DMS 273 treated with DMSO at 0.1 percent for 48 hours (cell line): ENCODE measurements at regions not wholly inside any gene's neighbourhood (a gene's known extent, or its start where the extent isn't known, plus 50 kb on each side); places are given as distances from the start of the nearest gene placed in this dataset.

ENCODE experiments used
- DNase-seq: peaks from one replicate; lab custom pipeline; 2025; lab: John Stamatoyannopoulos, UW

GRCh38 chr22:47997612-47998011, 1235.2 kb downstream of the TBC1D22A start:
- no peak for DNase-seq

GRCh38 chr22:47997052-47997590, 1234.7 kb downstream of the TBC1D22A start:
- no peak for DNase-seq

DNA sequence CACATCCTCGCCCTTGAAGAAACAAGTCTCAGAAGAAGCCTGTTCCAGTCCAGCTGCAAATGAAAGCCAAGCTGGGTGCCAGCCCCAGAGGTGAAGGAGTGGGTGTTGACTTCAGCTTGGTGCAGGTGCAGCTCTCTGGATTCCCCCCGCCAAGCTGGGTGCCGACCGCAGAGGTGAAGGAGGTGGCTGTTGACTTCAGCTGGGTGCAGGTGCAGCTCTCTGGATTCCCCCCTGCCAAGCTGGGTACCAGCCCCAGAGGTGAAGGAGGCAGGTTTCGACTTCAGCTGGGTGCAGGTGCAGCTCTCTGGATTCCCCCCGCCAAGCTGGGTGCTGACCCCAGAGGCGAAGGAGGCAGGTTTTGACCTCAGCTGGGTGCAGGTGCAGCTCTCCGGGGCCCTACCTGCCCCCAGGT, 1234.0 kb downstream of the TBC1D22A start:
- no peak for DNase-seq

- DNase-seq: no peak
Observed at GRCh38 chr22:47995718-47996117, 1233.3 kb downstream of the TBC1D22A start.

DNA sequence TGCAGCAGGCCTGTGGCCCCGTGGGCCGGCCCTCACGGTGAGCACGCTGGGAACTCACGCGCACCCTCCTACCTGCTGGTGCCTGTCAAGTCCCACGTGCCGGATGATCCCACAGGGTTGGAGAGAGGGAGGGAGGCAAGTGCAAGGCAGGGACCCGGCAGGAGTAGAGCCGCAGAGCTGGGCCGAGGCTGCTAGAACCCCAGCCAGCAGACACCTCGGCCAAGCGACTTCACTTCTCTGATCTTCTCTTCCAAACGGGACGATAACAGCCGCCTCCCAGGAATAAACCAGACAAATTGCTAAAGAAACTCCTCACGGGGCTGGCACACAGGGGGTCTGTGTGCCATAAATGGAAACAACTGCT, 1232.8 kb downstream of the TBC1D22A start:
- DNase-seq: no peak

DNA sequence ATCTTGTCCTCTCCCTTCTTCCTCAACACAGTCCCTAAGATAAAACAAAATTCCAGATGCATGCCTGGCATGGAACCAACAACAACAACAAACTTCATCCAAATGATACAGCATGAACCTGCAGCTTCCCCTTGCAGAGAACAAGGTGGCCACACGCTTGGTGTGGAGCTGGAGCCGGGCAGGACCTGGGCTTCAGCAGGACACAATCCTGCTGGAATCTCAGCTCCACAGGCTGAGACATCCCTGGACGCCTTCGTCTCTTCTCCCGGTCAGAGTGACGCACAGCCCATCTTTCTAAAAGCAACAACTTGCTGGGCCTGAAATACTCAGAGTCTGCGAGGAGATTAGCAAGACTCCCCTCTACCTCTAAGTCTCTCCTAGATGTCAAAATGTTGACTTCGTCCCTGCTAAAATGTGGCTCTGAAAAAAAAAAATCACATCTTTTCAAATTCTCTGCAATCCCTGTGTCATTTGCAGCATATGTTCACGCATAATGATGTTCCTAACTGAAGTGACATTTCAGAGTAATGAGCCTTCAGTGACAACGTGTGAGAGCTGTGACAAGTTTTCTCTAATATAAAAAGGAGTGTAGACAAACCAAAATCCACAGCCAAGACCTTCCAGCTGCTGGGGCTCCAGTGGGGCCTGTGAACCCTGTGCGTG, 1232.3 kb downstream of the TBC1D22A start:
- no peak for DNase-seq

GRCh38 chr22:47994045-47994444, 1231.6 kb downstream of the TBC1D22A start:
- DNase-seq: no peak

DNA sequence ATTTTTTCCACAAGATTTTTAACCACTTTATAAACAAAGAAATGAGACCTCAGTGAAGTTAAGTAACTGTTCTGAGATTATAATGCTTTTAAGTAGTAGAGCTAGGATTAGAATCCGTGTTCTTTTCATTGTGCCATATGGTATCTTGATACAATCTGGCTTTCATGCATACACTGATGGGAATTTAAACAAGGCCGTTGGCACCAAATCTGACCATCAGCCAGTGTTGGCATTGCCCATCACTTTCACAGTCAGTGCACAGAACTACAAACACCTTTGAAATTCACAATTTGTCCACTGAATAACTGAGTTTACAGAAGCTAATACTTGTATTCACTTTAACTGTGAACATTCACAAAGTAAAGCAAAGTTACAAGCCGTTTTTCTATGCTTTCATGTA, 1228.0 kb downstream of the TBC1D22A start:
- DNase-seq: peak; percentile 16

GRCh38 chr22:47987885-47988515, 1225.5 kb downstream of the TBC1D22A start:
- DNase-seq: no peak

DNA sequence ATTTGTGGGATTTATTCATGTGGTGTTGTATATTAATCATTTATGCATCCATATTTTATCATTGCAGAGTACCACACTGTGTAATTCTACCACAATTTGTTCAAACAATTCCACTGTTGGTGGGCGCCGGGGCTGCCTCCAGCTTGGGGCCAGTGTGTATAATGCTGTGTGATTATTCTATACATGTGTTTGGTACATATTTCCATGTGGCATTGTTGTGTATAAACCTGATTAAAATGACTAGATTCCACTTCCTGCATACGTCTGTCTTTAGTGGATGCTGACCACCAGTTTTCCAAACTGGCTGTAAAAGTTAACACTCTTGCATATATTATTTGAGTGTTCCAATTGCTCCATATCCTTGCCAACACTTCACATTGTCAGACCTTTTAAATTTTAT, 1213.8 kb downstream of the TBC1D22A start:
- no peak for DNase-seq

GRCh38 chr22:47967831-47968230, 1205.4 kb downstream of the TBC1D22A start:
- DNase-seq: no peak

DNA sequence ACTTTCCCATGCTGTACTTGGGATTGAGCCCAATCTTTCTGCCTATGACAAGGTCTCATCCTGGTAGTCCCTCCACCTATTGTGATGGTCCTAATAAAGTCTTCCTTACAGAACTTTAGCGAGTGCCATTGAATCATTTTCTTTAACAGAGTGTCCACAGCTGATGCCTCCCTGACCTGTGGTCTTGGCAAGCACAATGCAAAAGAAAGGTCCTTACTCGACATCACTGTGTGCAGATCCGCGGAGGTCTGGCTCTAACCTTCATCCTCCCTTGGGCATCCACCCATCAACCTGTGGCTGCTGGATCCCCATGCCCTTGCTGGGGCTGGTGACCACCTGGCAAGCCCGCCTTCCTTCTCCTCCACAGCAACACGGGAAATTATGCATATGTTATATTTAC, 1203.9 kb downstream of the TBC1D22A start:
- DNase-seq: no peak

GRCh38 chr22:47965896-47966295, 1203.4 kb downstream of the TBC1D22A start:
- DNase-seq: no peak

DNA sequence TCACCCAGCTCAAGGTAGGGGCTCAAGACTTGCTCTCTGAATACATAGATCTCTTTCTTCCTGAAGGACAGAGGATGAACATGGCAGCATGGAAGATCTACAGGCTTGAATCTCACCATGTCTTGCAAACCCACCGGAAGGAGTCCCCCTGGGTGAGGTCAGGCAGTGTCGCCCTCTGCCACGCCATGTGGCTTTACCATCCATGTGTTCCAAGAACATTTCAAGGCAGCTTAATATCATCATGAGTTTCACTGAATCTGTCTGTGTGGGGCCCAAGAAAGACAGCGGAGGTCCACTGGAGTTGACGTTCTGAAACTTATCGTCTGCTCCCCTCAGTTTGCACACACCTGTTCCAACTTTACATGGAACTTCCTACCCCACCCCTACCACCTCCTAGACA, 1202.6 kb downstream of the TBC1D22A start:
- no peak for DNase-seq

- no peak for DNase-seq
Observed at GRCh38 chr22:47963660-47964059, 1201.2 kb downstream of the TBC1D22A start.

- no peak for DNase-seq
Observed at GRCh38 chr22:47957649-47958048, 1195.2 kb downstream of the TBC1D22A start.

DNA sequence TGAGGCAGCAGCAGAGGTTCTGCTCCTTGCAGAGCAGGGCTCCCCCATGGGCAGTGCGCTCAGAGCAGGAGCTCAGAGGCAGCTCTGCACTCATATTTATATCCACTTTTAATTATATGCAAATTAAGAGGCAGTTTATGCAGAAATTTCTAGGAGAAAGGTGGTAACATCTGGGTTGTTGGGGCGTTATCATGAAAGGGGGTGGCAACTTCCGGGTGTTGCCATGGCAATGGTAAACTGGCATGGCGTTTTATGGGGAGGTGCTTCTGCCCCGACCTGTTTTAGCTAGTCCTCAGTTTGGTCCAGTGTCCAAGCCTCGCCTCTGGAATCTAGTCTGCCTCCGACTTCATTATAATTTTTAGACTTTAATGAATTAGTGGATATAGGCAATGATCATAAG, 1191.7 kb downstream of the TBC1D22A start:
- DNase-seq: no peak

DNA sequence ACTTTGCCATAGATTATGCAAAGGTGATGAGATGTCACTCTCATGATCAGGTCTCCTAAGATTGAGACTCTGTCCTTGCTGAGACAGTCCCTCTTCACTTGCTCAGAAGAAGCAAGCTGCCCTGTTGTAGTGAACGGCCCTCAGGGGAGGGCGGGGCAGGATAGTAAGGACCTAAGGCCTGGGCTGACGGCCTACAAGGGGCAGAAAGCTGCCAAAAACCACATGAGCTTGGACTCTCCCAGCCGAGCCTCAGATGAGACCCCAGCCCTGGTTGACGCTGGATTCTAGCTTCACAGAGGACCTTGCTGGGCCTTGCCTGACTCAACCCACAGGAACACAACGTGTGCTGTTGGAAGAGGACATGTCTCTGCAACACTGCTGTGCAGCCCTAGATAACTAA, 1182.5 kb downstream of the TBC1D22A start:
- DNase-seq: no peak

DNA sequence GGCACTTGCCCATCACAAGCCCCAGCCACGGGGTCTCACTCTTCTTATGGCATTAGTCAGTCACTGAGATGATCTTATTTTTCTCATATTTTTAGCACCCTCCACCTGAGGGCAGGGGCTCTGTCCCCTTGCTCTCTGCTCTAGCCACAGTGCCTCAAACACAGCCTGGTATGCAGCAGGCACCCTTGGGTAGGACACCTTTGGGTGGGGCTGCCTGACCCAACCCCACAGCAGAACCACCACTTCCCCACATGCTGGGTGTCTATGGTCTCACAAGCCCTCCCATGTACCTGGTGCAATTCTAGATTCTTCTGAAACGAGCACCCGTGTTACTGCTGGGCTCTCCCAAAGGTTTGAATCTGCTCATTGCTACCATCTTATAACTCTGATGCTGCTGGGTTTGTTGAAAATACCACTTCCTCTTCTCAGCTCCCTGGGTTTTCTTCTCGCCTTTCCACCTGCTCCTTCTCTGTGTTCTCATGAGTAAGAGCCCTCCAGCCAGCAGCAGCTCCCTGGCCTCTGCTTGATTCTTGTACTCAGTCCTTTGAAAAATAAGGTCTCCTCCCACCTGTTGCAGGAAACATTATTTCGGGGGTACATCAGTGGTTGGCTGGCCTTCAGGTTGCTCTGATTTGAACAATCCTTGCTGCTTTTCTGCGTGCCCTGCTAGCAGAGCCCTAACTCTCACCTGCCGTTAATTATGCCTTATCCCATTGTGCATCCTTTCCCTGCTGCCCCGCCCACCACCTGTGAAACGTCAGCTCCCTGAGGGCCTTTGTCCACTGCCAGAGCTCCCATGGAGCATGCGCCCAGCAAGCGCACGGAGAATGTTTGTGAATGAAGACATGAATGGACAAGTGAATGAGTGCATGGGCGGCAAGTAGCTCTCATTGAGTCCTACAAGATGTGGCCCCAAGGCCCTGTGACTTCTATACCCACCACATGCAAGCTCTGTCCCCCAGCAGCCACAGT, 1181.6 kb downstream of the TBC1D22A start:
- DNase-seq: no peak

- DNase-seq: no peak
Observed at GRCh38 chr22:47940211-47940610, 1177.8 kb downstream of the TBC1D22A start.

- no peak for DNase-seq
Observed at GRCh38 chr22:47933891-47934290, 1171.4 kb downstream of the TBC1D22A start.

DNA sequence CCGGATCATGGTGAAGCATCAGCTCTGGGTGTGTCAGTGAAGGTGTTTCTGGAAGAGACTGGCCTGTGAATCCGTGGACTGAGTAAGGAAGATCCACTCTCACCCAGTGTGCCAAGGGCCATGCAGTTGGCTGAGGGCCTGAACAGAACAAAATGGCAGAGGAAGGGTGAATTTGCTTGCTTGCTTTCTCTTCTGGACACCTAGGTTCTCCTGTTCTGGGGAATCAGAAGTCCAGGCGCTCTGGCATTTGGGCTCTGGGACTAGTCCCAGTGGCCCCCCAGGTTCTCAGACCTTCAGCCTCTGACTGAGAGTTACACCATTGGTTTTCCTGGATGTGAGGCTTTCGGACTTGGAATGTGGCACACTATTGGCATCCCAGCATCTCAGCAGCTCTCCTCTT, 1170.8 kb downstream of the TBC1D22A start:
- no peak for DNase-seq
